Astrocyte (in vitro differentiated cells and primary cell): ENCODE measurements at regions not wholly inside any gene's neighbourhood (a gene's known extent, or its start where the extent isn't known, plus 50 kb on each side); places are given as distances from the start of the nearest gene placed in this dataset.

ENCODE experiments used
- DNase-seq: peaks from one replicate; pipeline ENCODE4 v3.0.0-alpha.2; 2010; ENCODE audit warnings: low read depth
- FAIRE-seq: peaks from 2 replicates; lab custom pipeline; 2011; peaks lifted over from hg19 to GRCh38; lab: Jason Lieb, UNC
- H2AFZ ChIP-seq: 2 replicates; pipeline ENCODE4 v1.6.0; 2012; ENCODE audit warnings: low read depth, low read length, inconsistent platforms
- H3K27ac ChIP-seq: 2 replicates; pipeline ENCODE4 v1.5.1; 2011; ENCODE audit warnings: low read depth, low read length, inconsistent platforms
- H3K27me3 ChIP-seq: 2 replicates; pipeline ENCODE4 v1.6.0; 2011; ENCODE audit warnings: low read length, inconsistent platforms; ENCODE audit not compliant: insufficient read depth
- H3K36me3 ChIP-seq: 2 replicates; pipeline ENCODE4 v1.5.1; 2011; ENCODE audit warnings: low read length, inconsistent platforms; ENCODE audit not compliant: insufficient read depth
- H3K4me1 ChIP-seq: 2 replicates; pipeline ENCODE4 v1.5.1; 2011; ENCODE audit warnings: low read length, inconsistent platforms; ENCODE audit not compliant: insufficient read depth
- H3K4me2 ChIP-seq: 2 replicates; pipeline ENCODE4 v1.6.0; 2012; ENCODE audit warnings: low read length, inconsistent platforms
- H3K4me3 ChIP-seq: 2 replicates; pipeline ENCODE4 v1.5.1; 2011; ENCODE audit warnings: low read depth, mild to moderate bottlenecking, low read length, inconsistent platforms; ENCODE audit not compliant: insufficient read depth
- H3K79me2 ChIP-seq: 2 replicates; pipeline ENCODE4 v1.6.0; 2012; ENCODE audit warnings: mild to moderate bottlenecking, low read length, inconsistent platforms; ENCODE audit not compliant: insufficient read depth
- H3K9ac ChIP-seq: 2 replicates; pipeline ENCODE4 v1.6.0; 2012; ENCODE audit warnings: mild to moderate bottlenecking, low read length, inconsistent platforms
- H3K9me3 ChIP-seq: 2 replicates; pipeline ENCODE4 v1.5.1; 2012; ENCODE audit warnings: low read depth, mild to moderate bottlenecking, low read length, inconsistent platforms; ENCODE audit not compliant: insufficient read depth
- H4K20me1 ChIP-seq: 2 replicates; pipeline ENCODE4 v1.6.0; 2012; ENCODE audit warnings: low read length, inconsistent platforms; ENCODE audit not compliant: insufficient read depth
- H3K27ac Mint-ChIP-seq: one replicate; pipeline ENCODE4 v1.8.0; 2021; ENCODE audit warnings: mild to moderate bottlenecking, mixed read lengths; ENCODE audit not compliant: unreplicated experiment
- H3K27me3 Mint-ChIP-seq: one replicate; pipeline ENCODE4 v1.8.0; 2021; ENCODE audit warnings: low read depth, mixed read lengths; ENCODE audit not compliant: unreplicated experiment
- H3K36me3 Mint-ChIP-seq: one replicate; pipeline ENCODE4 v1.8.0; 2021; ENCODE audit warnings: low read depth, mixed read lengths; ENCODE audit not compliant: unreplicated experiment
- H3K4me1 Mint-ChIP-seq: one replicate; pipeline ENCODE4 v1.8.0; 2021; ENCODE audit warnings: low read depth, mixed read lengths; ENCODE audit not compliant: unreplicated experiment
- H3K4me3 Mint-ChIP-seq: one replicate; pipeline ENCODE4 v1.8.0; 2021; ENCODE audit warnings: mild to moderate bottlenecking, moderate library complexity, mixed read lengths; ENCODE audit not compliant: unreplicated experiment
- H3K9me3 Mint-ChIP-seq: one replicate; pipeline ENCODE4 v1.8.0; 2021; ENCODE audit warnings: mild to moderate bottlenecking, mixed read lengths; ENCODE audit not compliant: unreplicated experiment
- CTCF ChIP-seq: IDR thresholded peaks from 2 replicates; pipeline ENCODE4 v1.5.1; 2011; ENCODE audit warnings: low read depth, mild to moderate bottlenecking, inconsistent platforms, low read length, moderate library complexity; ENCODE audit not compliant: insufficient read depth
- EZH2 ChIP-seq: IDR thresholded peaks from 2 replicates; pipeline ENCODE4 v1.6.1; 2012; ENCODE audit warnings: mild to moderate bottlenecking, low read length, inconsistent platforms; ENCODE audit not compliant: insufficient read depth

DNA sequence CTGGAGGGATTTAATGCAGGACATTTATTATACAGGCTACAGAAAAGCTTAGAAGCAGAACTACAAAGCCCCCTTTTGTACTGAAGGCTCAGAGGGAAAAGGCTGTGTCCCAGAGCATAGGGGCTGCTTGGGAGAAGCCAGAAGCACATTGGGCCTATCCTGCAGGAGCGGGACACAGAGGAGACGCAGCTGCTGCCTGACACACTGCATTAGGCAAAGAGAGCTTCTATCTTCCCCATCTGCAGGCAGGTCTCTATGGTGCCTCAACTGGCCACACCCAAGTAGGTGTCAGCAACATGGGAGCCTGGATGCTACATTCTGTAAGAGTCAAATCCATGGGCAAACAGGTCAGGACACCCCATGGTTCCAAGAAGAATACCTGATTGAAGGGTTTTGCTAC lies 595.9 kb downstream of the AJAP1 start:
- no peaks in the 10 kb centered on the region for H3K4me1 ChIP-seq
- no peak for FAIRE-seq

DNA sequence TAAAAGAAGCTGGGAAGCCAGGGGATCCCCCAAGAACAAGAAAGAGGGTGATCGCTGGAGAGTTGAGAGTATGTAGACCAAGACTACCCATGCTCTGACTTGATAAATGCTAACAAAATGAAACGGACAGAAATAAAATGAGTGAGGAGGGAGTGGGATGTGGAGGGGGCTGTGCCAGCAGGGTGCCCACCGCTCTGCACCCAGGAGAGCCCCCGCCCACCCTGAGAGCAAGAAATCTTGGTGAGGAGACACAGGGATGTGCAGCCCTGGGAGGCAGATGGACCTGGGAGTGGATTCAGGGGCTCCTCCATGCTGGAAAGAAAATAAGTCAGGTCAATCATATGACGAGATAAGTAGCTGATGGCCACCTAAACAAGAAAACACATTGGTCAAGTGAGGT lies 590.9 kb downstream of the AJAP1 start:
- Histone ChIP-seq H3K4me2 (no peak overlapping the region), H3K4me1 (no peaks in the 10 kb centered on the region), H4K20me1 (no peaks in the 10 kb centered on the region), H3K27ac (no peak overlapping the region), H3K9ac (no peak overlapping the region), H3K27me3 (no peaks in the 10 kb centered on the region), H2AFZ (no peak overlapping the region), H3K9me3 (peaks cover 10% of the 10 kb centered on the region), H3K4me3 (no peak overlapping the region), H3K36me3 (no peaks in the 10 kb centered on the region), H3K79me2 (no peaks in the 10 kb centered on the region)
- FAIRE-seq (no peak), DNase-seq (no peak)
- Mint-ChIP-seq H3K4me3 (no peak overlapping the region), H3K4me1 (no peaks in the 10 kb centered on the region), H3K27ac (no peak overlapping the region), H3K27me3 (peaks cover 21% of the 10 kb centered on the region), H3K9me3 (peaks cover 14% of the 10 kb centered on the region), H3K36me3 (no peaks in the 10 kb centered on the region)
- TF ChIP-seq EZH2 = no peak
- no peak for TF ChIP-seq CTCF

More for the DNA sequence above, 595.9 kb downstream of the AJAP1 start:
- no peak overlapping the region for H3K4me3 Mint-ChIP-seq
- Histone ChIP-seq H3K4me3 (no peak overlapping the region), H3K4me2 (no peak overlapping the region), H3K79me2 (no peaks in the 10 kb centered on the region), H4K20me1 (no peaks in the 10 kb centered on the region), H3K9me3 (peaks cover 5% of the 10 kb centered on the region), H3K27me3 (no peaks in the 10 kb centered on the region), H3K36me3 (no peaks in the 10 kb centered on the region), H3K27ac (no peak overlapping the region), H3K9ac (no peak overlapping the region), H2AFZ (no peak overlapping the region)
- no peaks in the 10 kb centered on the region for H3K4me1 Mint-ChIP-seq
- peaks cover 23% of the 10 kb centered on the region for H3K27me3 Mint-ChIP-seq
- DNase-seq = no peak
- H3K27ac Mint-ChIP-seq = no peak overlapping the region
- H3K9me3 Mint-ChIP-seq = peaks cover 3% of the 10 kb centered on the region
- TF ChIP-seq EZH2 (no peak), CTCF (no peak)
- no peaks in the 10 kb centered on the region for H3K36me3 Mint-ChIP-seq

- H3K9me3 Mint-ChIP-seq = peaks cover 14% of the 10 kb centered on the region
- no peaks in the 10 kb centered on the region for H3K4me1 Mint-ChIP-seq
- H3K4me3 Mint-ChIP-seq = no peak overlapping the region
- H3K36me3 Mint-ChIP-seq = no peaks in the 10 kb centered on the region
- FAIRE-seq (no peak), DNase-seq (no peak)
- H3K4me2 ChIP-seq = no peak overlapping the region
- no peak overlapping the region for H3K4me3 ChIP-seq
- no peak overlapping the region for H3K9ac ChIP-seq
- no peak overlapping the region for H3K27ac ChIP-seq
- no peaks in the 10 kb centered on the region for H3K36me3 ChIP-seq
- H3K27me3 ChIP-seq = no peaks in the 10 kb centered on the region
- peaks cover 21% of the 10 kb centered on the region for H3K27me3 Mint-ChIP-seq
- H3K4me1 ChIP-seq = no peaks in the 10 kb centered on the region
- H2AFZ ChIP-seq = no peak overlapping the region
- no peaks in the 10 kb centered on the region for H4K20me1 ChIP-seq
- H3K79me2 ChIP-seq = no peaks in the 10 kb centered on the region
- no peak for TF ChIP-seq CTCF
- TF ChIP-seq EZH2 = no peak
- H3K27ac Mint-ChIP-seq = no peak overlapping the region
- H3K9me3 ChIP-seq = peaks cover 10% of the 10 kb centered on the region
These were observed 590.3 kb downstream of the AJAP1 start for GRCh38 chr1:5244631-5245285.
